SK-N-SH (cell line): ENCODE measurements at regions not wholly inside any gene's neighbourhood (a gene's known extent, or its start where the extent isn't known, plus 50 kb on each side); places are given as distances from the start of the nearest gene placed in this dataset.

ENCODE experiments used
- CTCF ChIA-PET: fragments of 300-600, 350-600 bp; formaldehyde crosslinking; extraction: SDS; loops from one replicate; lab custom pipeline; 2021; lab: Yijun Ruan, JAX
- POLR2A ChIA-PET: fragments of 350-600 bp; sonication (Branson Sonifier 250); formaldehyde crosslinking; extraction: SDS; loops from one replicate; lab custom pipeline; 2020; ENCODE audit warnings: antibody characterized with exemption, inconsistent platforms; lab: Yijun Ruan, JAX
- DNase-seq: peaks from one replicate; pipeline ENCODE4 v3.0.0; 2012
- H2AFZ ChIP-seq: fragments of 200-600 bp; sonication (generic); 2 replicates; pipeline ENCODE4 v1.8.1; 2016; ENCODE audit warnings: antibody characterized with exemption, mild to moderate bottlenecking, low read depth
- H3F3A ChIP-seq: fragments of 200-600 bp; sonication (generic); replicated peaks from 2 replicates; pipeline ENCODE3; 2016; ENCODE audit warnings: antibody characterized with exemption, mild to moderate bottlenecking; ENCODE audit not compliant: insufficient read depth
- H3K27ac ChIP-seq, 2 experiments: fragments of 200-500 bp in 1 of 2; fragments of 200-600 bp in 1 of 2; sonication (Bioruptor generic) in 1 of 2; sonication (generic), shearing (Covaris generic) in 1 of 2; 2 replicates each; pipeline versions ENCODE4 v1.5.1 to v1.6.1; 2014 to 2016; ENCODE audit warnings: low read depth in 2 of 2, inconsistent platforms in 1 of 2, low read length in 1 of 2, mild to moderate bottlenecking in 1 of 2, mixed read lengths in 1 of 2
- H3K27me3 ChIP-seq: fragments of 200-600 bp; sonication (generic), shearing (Covaris generic); 2 replicates; pipeline ENCODE4 v1.6.1; 2016; ENCODE audit warnings: mixed run types; ENCODE audit not compliant: insufficient read depth
- H3K36me3 ChIP-seq, 2 experiments: fragments of 200-500 bp in 1 of 2; fragments of 200-600 bp in 1 of 2; sonication (Bioruptor generic) in 1 of 2; sonication (generic) in 1 of 2; replicated peaks in 1 of 2; 2 replicates each; pipeline versions ENCODE3 to v1.5.1; 2014 to 2016; ENCODE audit warnings: low read length in 1 of 2, mild to moderate bottlenecking in 1 of 2; ENCODE audit not compliant: insufficient read depth in 2 of 2, control insufficient read depth in 1 of 2
- H3K4me1 ChIP-seq, 2 experiments: fragments of 200-500 bp in 1 of 2; fragments of 200-600 bp in 1 of 2; sonication (Bioruptor generic) in 1 of 2; sonication (generic), shearing (Covaris generic) in 1 of 2; 2 replicates each; pipeline versions ENCODE4 v1.5.1 to v1.6.1; 2014 to 2016; ENCODE audit warnings: low read depth in 1 of 2, low read length in 1 of 2, mixed run types in 1 of 2; ENCODE audit not compliant: insufficient read depth in 2 of 2, control insufficient read depth in 1 of 2
- H3K4me2 ChIP-seq: fragments of 200-600 bp; sonication (generic), shearing (Covaris generic); 2 replicates; pipeline ENCODE4 v1.6.1; 2017; ENCODE audit warnings: mixed run types
- H3K4me3 ChIP-seq, 2 experiments: fragments of 200-500 bp in 1 of 2; fragments of 200-600 bp in 1 of 2; sonication (Bioruptor generic) in 1 of 2; sonication (generic), shearing (Covaris generic) in 1 of 2; 2 replicates each; pipeline versions ENCODE4 v1.5.1 to v1.8.1; 2014 to 2016; ENCODE audit warnings: low read depth in 2 of 2, inconsistent platforms in 1 of 2, low read length in 1 of 2, mild to moderate bottlenecking in 1 of 2, mixed read lengths in 1 of 2, moderate library complexity in 1 of 2
- H3K79me2 ChIP-seq: fragments of 200-600 bp; sonication (generic); 2 replicates; pipeline ENCODE4 v1.8.1; 2017; ENCODE audit warnings: mild to moderate bottlenecking; ENCODE audit not compliant: insufficient read depth
- H3K9ac ChIP-seq: fragments of 200-600 bp; sonication (generic); 2 replicates; pipeline ENCODE4 v1.6.1; 2017; ENCODE audit warnings: mixed run types
- H3K9me2 ChIP-seq: fragments of 200-600 bp; sonication (generic); 2 replicates; pipeline ENCODE4 v1.6.1; 2017; ENCODE audit warnings: mixed run types
- H3K9me3 ChIP-seq: fragments of 200-600 bp; sonication (generic); 2 replicates; pipeline ENCODE4 v1.6.1; 2017; ENCODE audit warnings: mixed run types, mild to moderate bottlenecking, moderate library complexity
- H4K20me1 ChIP-seq: fragments of 200-600 bp; sonication (generic); 2 replicates; pipeline ENCODE4 v1.6.1; 2017; ENCODE audit warnings: mild to moderate bottlenecking, mixed run types; ENCODE audit not compliant: insufficient read depth
- CHD2 ChIP-seq: fragments of 150-350 bp; IDR thresholded peaks from 2 replicates; pipeline ENCODE4 v1.6.1; 2018; ENCODE audit warnings: low read length; ENCODE audit not compliant: partially characterized antibody
- CTCF ChIP-seq: fragments of 200-600 bp; sonication (generic); IDR thresholded peaks from 2 replicates; pipeline ENCODE4 v1.6.1; 2017; ENCODE audit warnings: antibody characterized with exemption, mild to moderate bottlenecking, moderate library complexity
- ELF1 ChIP-seq: IDR thresholded peaks from 2 replicates; pipeline ENCODE4 v1.4.0; 2012
- EZH2phosphoT487 ChIP-seq: fragments of 200-600 bp; sonication (generic); IDR thresholded peaks from 2 replicates; pipeline ENCODE4 v1.6.1; 2017; ENCODE audit warnings: low read depth, mixed run types, mild to moderate bottlenecking, antibody characterized with exemption, moderate library complexity, borderline replicate concordance
- FOXJ3 ChIP-seq: sonication (generic); formaldehyde crosslinking; IDR thresholded peaks from 2 replicates; pipeline ENCODE4 v1.5.1; 2020; ENCODE audit warnings: mild to moderate bottlenecking, missing genetic modification reagents
- IRF3 ChIP-seq: fragments of 150-350 bp; IDR thresholded peaks from 2 replicates; pipeline ENCODE4 v1.6.1; 2016; ENCODE audit warnings: mild to moderate bottlenecking, low read depth, low read length
- MEF2A ChIP-seq: IDR thresholded peaks from 2 replicates; pipeline ENCODE4 v1.4.0; 2012; ENCODE audit warnings: low read depth, borderline replicate concordance
- NFIC ChIP-seq: IDR thresholded peaks from 2 replicates; pipeline ENCODE4 v1.4.0; 2012; ENCODE audit warnings: borderline replicate concordance
- NRF1 ChIP-seq: IDR thresholded peaks from 2 replicates; pipeline ENCODE4 v1.6.1; 2012; ENCODE audit warnings: low read depth, mild to moderate bottlenecking, low read length
- POLR2AphosphoS5 ChIP-seq: IDR thresholded peaks from 2 replicates; pipeline ENCODE4 v1.6.1; 2012; ENCODE audit warnings: low read depth, low read length
- RFX5 ChIP-seq: IDR thresholded peaks from 2 replicates; pipeline ENCODE4 v1.6.1; 2012; ENCODE audit warnings: mild to moderate bottlenecking, improper control_type of control experiment, low read length
- USF2 ChIP-seq: fragments of 150-350 bp; IDR thresholded peaks from 2 replicates; pipeline ENCODE4 v1.6.1; 2017; ENCODE audit warnings: antibody characterized with exemption, low read length, low read depth, borderline replicate concordance
- WGBS: methylation state at CpG from one replicate; pipeline ENCODE4 v1.1.6; 2017; ENCODE audit warnings: low lambda C conversion rate; 5-methylcytosine and 5-hydroxymethylcytosine counted together
- TF ChIP-seq, protein P1 (sequence below): IDR thresholded peaks from 2 replicates; pipeline ENCODE4; 2012
- TF ChIP-seq, protein P2 (sequence below): IDR thresholded peaks from 2 replicates; pipeline ENCODE4 v1.6.1; 2012; ENCODE audit warnings: mild to moderate bottlenecking, low read depth, low read length, moderate library complexity
- TF ChIP-seq, protein P3 (sequence below): IDR thresholded peaks from 2 replicates; pipeline ENCODE4 v1.4.0; 2012; ENCODE audit warnings: low read depth
- TF ChIP-seq, protein P4 (sequence below): IDR thresholded peaks from 2 replicates; pipeline ENCODE4 v1.4.0; 2012; ENCODE audit warnings: low read depth, borderline replicate concordance

GRCh38 chr15:62488387-62488786, 323.3 kb upstream of the C2CD4B start (continued):
- TF ChIP-seq USF2 (no peak), POLR2AphosphoS5 (no peak), RFX5 (no peak)
- TF ChIP-seq, protein P1, sequence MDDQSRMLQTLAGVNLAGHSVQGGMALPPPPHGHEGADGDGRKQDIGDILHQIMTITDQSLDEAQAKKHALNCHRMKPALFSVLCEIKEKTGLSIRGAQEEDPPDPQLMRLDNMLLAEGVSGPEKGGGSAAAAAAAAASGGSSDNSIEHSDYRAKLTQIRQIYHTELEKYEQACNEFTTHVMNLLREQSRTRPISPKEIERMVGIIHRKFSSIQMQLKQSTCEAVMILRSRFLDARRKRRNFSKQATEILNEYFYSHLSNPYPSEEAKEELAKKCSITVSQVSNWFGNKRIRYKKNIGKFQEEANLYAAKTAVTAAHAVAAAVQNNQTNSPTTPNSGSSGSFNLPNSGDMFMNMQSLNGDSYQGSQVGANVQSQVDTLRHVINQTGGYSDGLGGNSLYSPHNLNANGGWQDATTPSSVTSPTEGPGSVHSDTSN, result no peak
- TF ChIP-seq, protein P2, sequence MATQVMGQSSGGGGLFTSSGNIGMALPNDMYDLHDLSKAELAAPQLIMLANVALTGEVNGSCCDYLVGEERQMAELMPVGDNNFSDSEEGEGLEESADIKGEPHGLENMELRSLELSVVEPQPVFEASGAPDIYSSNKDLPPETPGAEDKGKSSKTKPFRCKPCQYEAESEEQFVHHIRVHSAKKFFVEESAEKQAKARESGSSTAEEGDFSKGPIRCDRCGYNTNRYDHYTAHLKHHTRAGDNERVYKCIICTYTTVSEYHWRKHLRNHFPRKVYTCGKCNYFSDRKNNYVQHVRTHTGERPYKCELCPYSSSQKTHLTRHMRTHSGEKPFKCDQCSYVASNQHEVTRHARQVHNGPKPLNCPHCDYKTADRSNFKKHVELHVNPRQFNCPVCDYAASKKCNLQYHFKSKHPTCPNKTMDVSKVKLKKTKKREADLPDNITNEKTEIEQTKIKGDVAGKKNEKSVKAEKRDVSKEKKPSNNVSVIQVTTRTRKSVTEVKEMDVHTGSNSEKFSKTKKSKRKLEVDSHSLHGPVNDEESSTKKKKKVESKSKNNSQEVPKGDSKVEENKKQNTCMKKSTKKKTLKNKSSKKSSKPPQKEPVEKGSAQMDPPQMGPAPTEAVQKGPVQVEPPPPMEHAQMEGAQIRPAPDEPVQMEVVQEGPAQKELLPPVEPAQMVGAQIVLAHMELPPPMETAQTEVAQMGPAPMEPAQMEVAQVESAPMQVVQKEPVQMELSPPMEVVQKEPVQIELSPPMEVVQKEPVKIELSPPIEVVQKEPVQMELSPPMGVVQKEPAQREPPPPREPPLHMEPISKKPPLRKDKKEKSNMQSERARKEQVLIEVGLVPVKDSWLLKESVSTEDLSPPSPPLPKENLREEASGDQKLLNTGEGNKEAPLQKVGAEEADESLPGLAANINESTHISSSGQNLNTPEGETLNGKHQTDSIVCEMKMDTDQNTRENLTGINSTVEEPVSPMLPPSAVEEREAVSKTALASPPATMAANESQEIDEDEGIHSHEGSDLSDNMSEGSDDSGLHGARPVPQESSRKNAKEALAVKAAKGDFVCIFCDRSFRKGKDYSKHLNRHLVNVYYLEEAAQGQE, result no peak

- Histone ChIP-seq H3F3A (no peaks in the 10 kb centered on the region), H3K9me3 (no peaks in the 10 kb centered on the region), H3K27me3 (no peaks in the 10 kb centered on the region), H3K27ac (no peak overlapping the region), H3K4me3 (no peak overlapping the region), H3K4me2 (no peak overlapping the region), H3K4me1 (peaks cover 11 to 33% of the 10 kb centered on the region in 2 experiments; a peak in 3 of 4 replicates), H3K9ac (no peak overlapping the region), H4K20me1 (no peaks in the 10 kb centered on the region), H3K36me3 (no peaks in the 10 kb centered on the region), H2AFZ (no peak overlapping the region), H3K9me2 (no peaks in the 10 kb centered on the region), H3K79me2 (no peaks in the 10 kb centered on the region)
- TF ChIP-seq NRF1 (no peak), MEF2A (no peak), CHD2 (no peak), CTCF (no peak), IRF3 (no peak), FOXJ3 (CRISPR knock-in tag) (no peak), ELF1 (no peak), NFIC (no peak), EZH2phosphoT487 (no peak)
- TF ChIP-seq, protein P3, sequence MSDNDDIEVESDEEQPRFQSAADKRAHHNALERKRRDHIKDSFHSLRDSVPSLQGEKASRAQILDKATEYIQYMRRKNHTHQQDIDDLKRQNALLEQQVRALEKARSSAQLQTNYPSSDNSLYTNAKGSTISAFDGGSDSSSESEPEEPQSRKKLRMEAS, result no peak
- TF ChIP-seq, protein P4, sequence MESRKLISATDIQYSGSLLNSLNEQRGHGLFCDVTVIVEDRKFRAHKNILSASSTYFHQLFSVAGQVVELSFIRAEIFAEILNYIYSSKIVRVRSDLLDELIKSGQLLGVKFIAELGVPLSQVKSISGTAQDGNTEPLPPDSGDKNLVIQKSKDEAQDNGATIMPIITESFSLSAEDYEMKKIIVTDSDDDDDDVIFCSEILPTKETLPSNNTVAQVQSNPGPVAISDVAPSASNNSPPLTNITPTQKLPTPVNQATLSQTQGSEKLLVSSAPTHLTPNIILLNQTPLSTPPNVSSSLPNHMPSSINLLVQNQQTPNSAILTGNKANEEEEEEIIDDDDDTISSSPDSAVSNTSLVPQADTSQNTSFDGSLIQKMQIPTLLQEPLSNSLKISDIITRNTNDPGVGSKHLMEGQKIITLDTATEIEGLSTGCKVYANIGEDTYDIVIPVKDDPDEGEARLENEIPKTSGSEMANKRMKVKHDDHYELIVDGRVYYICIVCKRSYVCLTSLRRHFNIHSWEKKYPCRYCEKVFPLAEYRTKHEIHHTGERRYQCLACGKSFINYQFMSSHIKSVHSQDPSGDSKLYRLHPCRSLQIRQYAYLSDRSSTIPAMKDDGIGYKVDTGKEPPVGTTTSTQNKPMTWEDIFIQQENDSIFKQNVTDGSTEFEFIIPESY, result no peak
- DNase-seq, result no peak
- POLR2A ChIA-PET, result interaction anchor here (0.6 kb wide), 1 partner anchor 100 kb away, joined by 3 read pairs; no protein-coding TSS in a partner anchor
- WGBS, result 92% methylated on average over 2 of the region's 2 CpGs
- CTCF ChIA-PET, result no interaction called here
Observed at GRCh38 chr15:62491642-62492041, 326.6 kb upstream of the C2CD4B start.
